ENCODE measurements at regions not wholly inside any gene's neighbourhood (a gene's known extent, or its start where the extent isn't known, plus 50 kb on each side); places are given as distances from the start of the nearest gene placed in this dataset.

DNA sequence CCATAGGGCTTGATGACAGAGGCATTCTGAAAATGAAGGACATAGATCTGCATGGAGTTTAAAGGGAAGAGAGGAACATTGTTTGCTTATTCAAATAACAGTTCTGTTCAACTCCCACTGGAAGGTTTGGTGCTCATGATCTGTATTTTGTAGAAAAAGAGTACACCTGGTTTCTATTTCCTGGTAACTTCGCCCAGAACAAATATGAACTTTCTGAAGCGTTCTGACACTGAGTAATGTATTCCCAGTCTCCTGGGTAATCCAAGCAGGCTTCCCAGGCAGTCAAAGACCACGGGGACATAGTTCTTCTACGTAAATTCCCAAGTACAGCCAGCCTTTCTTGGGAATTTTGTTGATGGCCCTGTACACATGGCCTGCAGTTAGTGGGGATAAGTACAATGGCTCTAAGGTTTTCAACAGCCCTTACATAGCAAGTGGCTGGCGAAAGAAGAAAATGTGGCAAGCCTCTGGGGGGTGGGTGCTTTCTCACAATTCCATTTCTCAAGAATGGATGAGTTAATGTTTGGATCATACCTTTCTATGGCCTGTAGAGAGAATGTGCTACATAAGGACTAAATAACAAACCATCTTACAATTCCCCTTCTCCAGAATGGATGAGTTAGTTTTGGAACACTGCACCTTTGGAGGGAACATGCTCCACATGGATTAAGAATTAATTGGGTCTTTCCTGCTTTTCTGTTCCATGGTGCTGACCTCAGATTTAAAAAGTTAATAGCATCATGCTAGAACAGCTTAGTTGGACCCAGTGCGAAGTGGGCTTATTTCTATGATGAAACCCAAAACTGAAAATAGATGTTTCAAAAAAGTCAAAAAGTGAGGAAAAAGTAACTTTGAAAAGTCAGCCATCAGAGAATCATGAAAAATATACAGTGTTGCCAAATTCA is 52.7 kb downstream of the COL6A6 start:
- Histone ChIP-seq H3K9me3 (no peaks in the 10 kb centered on the region), H3K27ac (no peak overlapping the region), H3K4me1 (no peaks in the 10 kb centered on the region), H3K27me3 (peaks cover 0 to 6% (median 0%) of the 10 kb centered on the region in 9 donors), H3K36me3 (no peaks in the 10 kb centered on the region), H3K4me3 (no peak overlapping the region)
- intact Hi-C loops (cut with DNase I) = no loop called here
- WGBS, 4 donors = 72 to 81% (median 77%) methylated on average over 6 of the region's 6 CpGs
- no peak for ATAC-seq
- TF ChIP-seq, protein P1, sequence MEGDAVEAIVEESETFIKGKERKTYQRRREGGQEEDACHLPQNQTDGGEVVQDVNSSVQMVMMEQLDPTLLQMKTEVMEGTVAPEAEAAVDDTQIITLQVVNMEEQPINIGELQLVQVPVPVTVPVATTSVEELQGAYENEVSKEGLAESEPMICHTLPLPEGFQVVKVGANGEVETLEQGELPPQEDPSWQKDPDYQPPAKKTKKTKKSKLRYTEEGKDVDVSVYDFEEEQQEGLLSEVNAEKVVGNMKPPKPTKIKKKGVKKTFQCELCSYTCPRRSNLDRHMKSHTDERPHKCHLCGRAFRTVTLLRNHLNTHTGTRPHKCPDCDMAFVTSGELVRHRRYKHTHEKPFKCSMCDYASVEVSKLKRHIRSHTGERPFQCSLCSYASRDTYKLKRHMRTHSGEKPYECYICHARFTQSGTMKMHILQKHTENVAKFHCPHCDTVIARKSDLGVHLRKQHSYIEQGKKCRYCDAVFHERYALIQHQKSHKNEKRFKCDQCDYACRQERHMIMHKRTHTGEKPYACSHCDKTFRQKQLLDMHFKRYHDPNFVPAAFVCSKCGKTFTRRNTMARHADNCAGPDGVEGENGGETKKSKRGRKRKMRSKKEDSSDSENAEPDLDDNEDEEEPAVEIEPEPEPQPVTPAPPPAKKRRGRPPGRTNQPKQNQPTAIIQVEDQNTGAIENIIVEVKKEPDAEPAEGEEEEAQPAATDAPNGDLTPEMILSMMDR (IDR thresholded peaks at IDR 0.05) = no peak
- TF ChIP-seq POLR2A (IDR thresholded peaks at IDR 0.05) = no peak
- DNase-seq = no peak

DNA sequence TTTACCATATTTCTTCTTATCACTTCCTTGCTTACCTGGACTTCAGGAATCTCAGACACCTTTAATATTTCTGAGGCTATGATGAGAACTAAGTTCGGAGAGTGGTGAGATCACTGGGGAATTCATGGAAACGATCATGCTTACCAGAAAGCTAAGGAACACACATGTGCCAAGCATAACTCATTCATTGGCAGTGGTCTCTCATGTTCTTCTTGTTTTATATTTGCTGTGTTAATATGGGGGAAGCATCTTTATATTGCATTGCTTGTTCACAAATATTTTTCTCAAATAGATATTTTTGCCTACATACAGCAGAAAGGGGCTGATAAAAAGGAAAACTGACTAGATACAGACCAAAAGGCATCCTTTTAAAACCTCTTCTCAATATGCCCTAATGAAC is 55.8 kb downstream of the COL6A6 start:
- H3K36me3 ChIP-seq = no peaks in the 10 kb centered on the region
- TF ChIP-seq, protein P1 (IDR thresholded peaks at IDR 0.05) = no peak
- no peak for TF ChIP-seq POLR2A (IDR thresholded peaks at IDR 0.05)
- H3K4me1 ChIP-seq = peaks cover 0 to 5% (median 0%) of the 10 kb centered on the region in 12 donors
- H3K4me3 ChIP-seq = no peak overlapping the region
- H3K9me3 ChIP-seq = no peaks in the 10 kb centered on the region
- ATAC-seq (peak in 1 of 4 donors; percentile 29), DNase-seq (no peak)
- intact Hi-C loops (cut with DNase I) = no loop called here
- no peak overlapping the region for H3K27ac ChIP-seq
- WGBS, 4 donors = 53 to 65% (median 60%) methylated on average over 2 of the region's 2 CpGs
- H3K27me3 ChIP-seq = peaks cover 0 to 6% (median 0%) of the 10 kb centered on the region in 9 donors

DNA sequence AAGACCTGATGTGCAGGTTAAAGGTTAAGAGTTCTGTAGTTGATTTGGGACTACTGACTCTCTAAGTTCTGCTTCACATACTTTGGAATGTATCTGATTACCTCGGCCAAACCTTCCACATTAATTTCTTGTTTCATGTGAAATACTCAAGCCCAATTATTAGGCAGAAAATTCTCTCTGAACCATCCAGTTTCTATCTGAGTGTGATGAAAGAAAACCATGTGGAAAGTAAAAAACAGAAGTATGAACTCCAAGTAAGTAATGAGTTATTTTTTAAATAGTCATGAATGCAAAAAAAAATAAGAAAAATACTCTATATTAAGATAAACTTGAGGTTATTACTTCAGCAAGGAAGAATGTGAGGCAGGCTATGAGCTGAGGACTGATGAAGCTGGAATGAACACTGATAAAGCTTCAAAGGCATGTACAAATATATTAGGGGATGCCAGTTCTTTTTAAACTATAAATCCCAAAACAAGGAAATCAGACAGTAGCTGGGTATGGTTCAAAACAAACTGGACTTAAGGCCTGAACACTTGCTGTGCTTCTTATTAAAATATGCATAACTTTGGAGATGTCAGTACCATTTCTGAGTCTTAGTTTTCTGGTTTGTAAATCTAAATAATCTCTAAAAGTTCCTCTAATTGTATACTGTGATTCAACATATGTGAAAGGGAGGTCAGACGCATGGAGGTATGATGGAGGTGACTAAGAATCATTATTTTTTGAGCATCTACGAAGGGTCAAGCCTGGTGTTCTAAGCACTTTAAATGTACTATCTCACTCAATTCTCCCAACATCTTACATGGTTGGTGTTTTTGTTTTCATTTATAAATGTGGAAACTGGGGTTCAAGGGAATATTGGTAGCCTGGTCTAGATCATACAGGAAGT is 59.6 kb downstream of the COL6A6 start:
- intact Hi-C loops (cut with DNase I) = no loop called here
- H3K27ac ChIP-seq = no peak overlapping the region
- ATAC-seq = peak in 1 of 4 donors; percentile 59

More for the DNA sequence above, 59.6 kb downstream of the COL6A6 start:
- Histone ChIP-seq H3K4me1 (peaks cover 0 to 5% (median 0%) of the 10 kb centered on the region in 12 donors), H3K27me3 (no peaks in the 10 kb centered on the region), H3K4me3 (no peak overlapping the region), H3K36me3 (no peaks in the 10 kb centered on the region), H3K9me3 (no peaks in the 10 kb centered on the region)
- TF ChIP-seq, protein P1 (IDR thresholded peaks at IDR 0.05) = no peak
- TF ChIP-seq POLR2A (IDR thresholded peaks at IDR 0.05) = no peak
- DNase-seq = no peak
- 70 to 74% (median 71%) methylated on average over 3 of the region's 3 CpGs for WGBS, 4 donors

Measured in heart left ventricle (tissue), 16 donors.